ENCODE measurements at regions not wholly inside any gene's neighbourhood (a gene's known extent, or its start where the extent isn't known, plus 50 kb on each side); places are given as distances from the start of the nearest gene placed in this dataset.

DNA sequence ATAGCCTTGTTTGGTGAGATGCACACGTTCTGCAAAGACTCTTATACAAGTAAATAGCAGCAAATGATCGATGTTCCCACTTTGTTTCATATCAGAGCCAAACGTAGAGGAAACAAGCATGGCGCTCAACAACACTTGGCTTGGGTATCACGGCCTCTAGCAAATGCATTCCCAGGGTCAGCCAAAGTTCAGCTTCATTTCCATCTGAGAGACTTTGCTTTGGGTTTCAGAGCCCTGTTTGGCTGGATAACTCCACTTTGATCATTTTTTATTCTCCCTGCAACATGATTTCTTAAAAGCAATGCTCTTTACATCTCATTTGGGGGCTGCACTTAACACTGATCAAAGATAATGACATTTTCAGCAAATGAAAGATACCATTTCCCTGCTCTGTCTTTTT is 199.2 kb upstream of the FAM9B start:
- no peaks in the 10 kb centered on the region for H4K20me1 ChIP-seq (ENCODE audit: control insufficient read depth, insufficient read depth)
- 30% methylated on average over 5 of the region's 5 CpGs for WGBS (ENCODE audit: insufficient coverage, insufficient replicate concordance, low lambda C conversion rate, missing lambda C conversion rate)
- H3K4me2 ChIP-seq (ENCODE audit: control insufficient read depth, insufficient read depth): no peak overlapping the region
- ChIA-PET POLR2A (no interaction called here), RAD21 (ENCODE audit: unreplicated experiment) (no interaction called here), SMC1A (ENCODE audit: uncharacterized antibody, unreplicated experiment) (no interaction called here), CTCF (no interaction called here)
- no peaks in the 10 kb centered on the region for H3K36me3 ChIP-seq (ENCODE audit: control insufficient read depth in 2 of 2, insufficient read depth in 2 of 2, low read length in 1 of 2)
- BruUV-seq (replicated peaks): no TSS peak
- H3K27me3 ChIP-seq (replicated peaks in 1 of 2; ENCODE audit: control insufficient read depth in 2 of 2, insufficient read depth in 2 of 2, low read length in 1 of 2): no peaks in the 10 kb centered on the region; a peak in 1 of 4 replicates
- DNase-seq (ENCODE audit: low read depth, low spot score): no peak
- no peak overlapping the region for H3K4me3 ChIP-seq
- TF ChIP-seq SMAD5 (IDR thresholded peaks at IDR 0.05; ENCODE audit: low read depth) (no peak), TCF3 (IDR thresholded peaks at IDR 0.05; ENCODE audit: borderline replicate concordance, insufficient read depth, low read depth, low read length) (no peak), TBL1XR1 (IDR thresholded peaks at IDR 0.05; ENCODE audit: low read depth, low read length) (no peak), NBN (IDR thresholded peaks at IDR 0.05) (no peak), SPI1 (IDR thresholded peaks at IDR 0.05; ENCODE audit: borderline replicate concordance, insufficient read depth, low read depth, low read length) (no peak), EED (IDR thresholded peaks at IDR 0.05; ENCODE audit: low read depth) (no peak), YBX1 (IDR thresholded peaks at IDR 0.05) (no peak), SREBF1 (IDR thresholded peaks at IDR 0.05; ENCODE audit: low read length) (no peak)
- TF ChIP-seq, protein P1, sequence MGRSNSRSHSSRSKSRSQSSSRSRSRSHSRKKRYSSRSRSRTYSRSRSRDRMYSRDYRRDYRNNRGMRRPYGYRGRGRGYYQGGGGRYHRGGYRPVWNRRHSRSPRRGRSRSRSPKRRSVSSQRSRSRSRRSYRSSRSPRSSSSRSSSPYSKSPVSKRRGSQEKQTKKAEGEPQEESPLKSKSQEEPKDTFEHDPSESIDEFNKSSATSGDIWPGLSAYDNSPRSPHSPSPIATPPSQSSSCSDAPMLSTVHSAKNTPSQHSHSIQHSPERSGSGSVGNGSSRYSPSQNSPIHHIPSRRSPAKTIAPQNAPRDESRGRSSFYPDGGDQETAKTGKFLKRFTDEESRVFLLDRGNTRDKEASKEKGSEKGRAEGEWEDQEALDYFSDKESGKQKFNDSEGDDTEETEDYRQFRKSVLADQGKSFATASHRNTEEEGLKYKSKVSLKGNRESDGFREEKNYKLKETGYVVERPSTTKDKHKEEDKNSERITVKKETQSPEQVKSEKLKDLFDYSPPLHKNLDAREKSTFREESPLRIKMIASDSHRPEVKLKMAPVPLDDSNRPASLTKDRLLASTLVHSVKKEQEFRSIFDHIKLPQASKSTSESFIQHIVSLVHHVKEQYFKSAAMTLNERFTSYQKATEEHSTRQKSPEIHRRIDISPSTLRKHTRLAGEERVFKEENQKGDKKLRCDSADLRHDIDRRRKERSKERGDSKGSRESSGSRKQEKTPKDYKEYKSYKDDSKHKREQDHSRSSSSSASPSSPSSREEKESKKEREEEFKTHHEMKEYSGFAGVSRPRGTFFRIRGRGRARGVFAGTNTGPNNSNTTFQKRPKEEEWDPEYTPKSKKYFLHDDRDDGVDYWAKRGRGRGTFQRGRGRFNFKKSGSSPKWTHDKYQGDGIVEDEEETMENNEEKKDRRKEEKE (IDR thresholded peaks at IDR 0.05): no peak
- TF ChIP-seq, protein P2, sequence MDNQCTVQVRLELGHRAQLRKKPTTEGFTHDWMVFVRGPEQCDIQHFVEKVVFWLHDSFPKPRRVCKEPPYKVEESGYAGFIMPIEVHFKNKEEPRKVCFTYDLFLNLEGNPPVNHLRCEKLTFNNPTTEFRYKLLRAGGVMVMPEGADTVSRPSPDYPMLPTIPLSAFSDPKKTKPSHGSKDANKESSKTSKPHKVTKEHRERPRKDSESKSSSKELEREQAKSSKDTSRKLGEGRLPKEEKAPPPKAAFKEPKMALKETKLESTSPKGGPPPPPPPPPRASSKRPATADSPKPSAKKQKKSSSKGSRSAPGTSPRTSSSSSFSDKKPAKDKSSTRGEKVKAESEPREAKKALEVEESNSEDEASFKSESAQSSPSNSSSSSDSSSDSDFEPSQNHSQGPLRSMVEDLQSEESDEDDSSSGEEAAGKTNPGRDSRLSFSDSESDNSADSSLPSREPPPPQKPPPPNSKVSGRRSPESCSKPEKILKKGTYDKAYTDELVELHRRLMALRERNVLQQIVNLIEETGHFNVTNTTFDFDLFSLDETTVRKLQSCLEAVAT (IDR thresholded peaks at IDR 0.05): no peak
- TF ChIP-seq, protein P3, sequence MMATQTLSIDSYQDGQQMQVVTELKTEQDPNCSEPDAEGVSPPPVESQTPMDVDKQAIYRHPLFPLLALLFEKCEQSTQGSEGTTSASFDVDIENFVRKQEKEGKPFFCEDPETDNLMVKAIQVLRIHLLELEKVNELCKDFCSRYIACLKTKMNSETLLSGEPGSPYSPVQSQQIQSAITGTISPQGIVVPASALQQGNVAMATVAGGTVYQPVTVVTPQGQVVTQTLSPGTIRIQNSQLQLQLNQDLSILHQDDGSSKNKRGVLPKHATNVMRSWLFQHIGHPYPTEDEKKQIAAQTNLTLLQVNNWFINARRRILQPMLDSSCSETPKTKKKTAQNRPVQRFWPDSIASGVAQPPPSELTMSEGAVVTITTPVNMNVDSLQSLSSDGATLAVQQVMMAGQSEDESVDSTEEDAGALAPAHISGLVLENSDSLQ (IDR thresholded peaks at IDR 0.05): no peak
- TF ChIP-seq, protein P4, sequence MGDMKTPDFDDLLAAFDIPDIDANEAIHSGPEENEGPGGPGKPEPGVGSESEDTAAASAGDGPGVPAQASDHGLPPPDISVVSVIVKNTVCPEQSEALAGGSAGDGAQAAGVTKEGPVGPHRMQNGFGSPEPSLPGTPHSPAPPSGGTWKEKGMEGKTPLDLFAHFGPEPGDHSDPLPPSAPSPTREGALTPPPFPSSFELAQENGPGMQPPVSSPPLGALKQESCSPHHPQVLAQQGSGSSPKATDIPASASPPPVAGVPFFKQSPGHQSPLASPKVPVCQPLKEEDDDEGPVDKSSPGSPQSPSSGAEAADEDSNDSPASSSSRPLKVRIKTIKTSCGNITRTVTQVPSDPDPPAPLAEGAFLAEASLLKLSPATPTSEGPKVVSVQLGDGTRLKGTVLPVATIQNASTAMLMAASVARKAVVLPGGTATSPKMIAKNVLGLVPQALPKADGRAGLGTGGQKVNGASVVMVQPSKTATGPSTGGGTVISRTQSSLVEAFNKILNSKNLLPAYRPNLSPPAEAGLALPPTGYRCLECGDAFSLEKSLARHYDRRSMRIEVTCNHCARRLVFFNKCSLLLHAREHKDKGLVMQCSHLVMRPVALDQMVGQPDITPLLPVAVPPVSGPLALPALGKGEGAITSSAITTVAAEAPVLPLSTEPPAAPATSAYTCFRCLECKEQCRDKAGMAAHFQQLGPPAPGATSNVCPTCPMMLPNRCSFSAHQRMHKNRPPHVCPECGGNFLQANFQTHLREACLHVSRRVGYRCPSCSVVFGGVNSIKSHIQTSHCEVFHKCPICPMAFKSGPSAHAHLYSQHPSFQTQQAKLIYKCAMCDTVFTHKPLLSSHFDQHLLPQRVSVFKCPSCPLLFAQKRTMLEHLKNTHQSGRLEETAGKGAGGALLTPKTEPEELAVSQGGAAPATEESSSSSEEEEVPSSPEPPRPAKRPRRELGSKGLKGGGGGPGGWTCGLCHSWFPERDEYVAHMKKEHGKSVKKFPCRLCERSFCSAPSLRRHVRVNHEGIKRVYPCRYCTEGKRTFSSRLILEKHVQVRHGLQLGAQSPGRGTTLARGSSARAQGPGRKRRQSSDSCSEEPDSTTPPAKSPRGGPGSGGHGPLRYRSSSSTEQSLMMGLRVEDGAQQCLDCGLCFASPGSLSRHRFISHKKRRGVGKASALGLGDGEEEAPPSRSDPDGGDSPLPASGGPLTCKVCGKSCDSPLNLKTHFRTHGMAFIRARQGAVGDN (IDR thresholded peaks at IDR 0.05): no peak
- TF ChIP-seq, protein P5, sequence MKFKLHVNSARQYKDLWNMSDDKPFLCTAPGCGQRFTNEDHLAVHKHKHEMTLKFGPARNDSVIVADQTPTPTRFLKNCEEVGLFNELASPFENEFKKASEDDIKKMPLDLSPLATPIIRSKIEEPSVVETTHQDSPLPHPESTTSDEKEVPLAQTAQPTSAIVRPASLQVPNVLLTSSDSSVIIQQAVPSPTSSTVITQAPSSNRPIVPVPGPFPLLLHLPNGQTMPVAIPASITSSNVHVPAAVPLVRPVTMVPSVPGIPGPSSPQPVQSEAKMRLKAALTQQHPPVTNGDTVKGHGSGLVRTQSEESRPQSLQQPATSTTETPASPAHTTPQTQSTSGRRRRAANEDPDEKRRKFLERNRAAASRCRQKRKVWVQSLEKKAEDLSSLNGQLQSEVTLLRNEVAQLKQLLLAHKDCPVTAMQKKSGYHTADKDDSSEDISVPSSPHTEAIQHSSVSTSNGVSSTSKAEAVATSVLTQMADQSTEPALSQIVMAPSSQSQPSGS (IDR thresholded peaks at IDR 0.05; ENCODE audit: low read length): no peak
- ATAC-seq: no peak
- no peaks in the 10 kb centered on the region for H3K9me3 ChIP-seq (replicated peaks; ENCODE audit: control insufficient read depth, insufficient read depth, low read length)
- H2AFZ ChIP-seq (ENCODE audit: control insufficient read depth, low read depth, low read length): no peak overlapping the region
- in situ Hi-C loops (cut with MboI) (no loop called here), intact Hi-C loops (cut with micrococcal nuclease; ENCODE audit: unreplicated experiment) (no loop called here)
- no peak overlapping the region for H3K27ac ChIP-seq (ENCODE audit: control insufficient read depth, insufficient read depth)
- no peaks in the 10 kb centered on the region for H3K4me1 ChIP-seq (ENCODE audit: control insufficient read depth, insufficient read depth, low read length)
- no peaks in the 10 kb centered on the region for H3K79me2 ChIP-seq (ENCODE audit: control insufficient read depth, insufficient read depth, low read length)
- FAIRE-seq: no peak
- no peak overlapping the region for H3K9ac ChIP-seq (ENCODE audit: control insufficient read depth, insufficient read depth, low read length)

All from GM12878 (cell line).